HepG2 (cell line): ENCODE measurements at regions not wholly inside any gene's neighbourhood (a gene's known extent, or its start where the extent isn't known, plus 50 kb on each side); places are given as distances from the start of the nearest gene placed in this dataset.
A peak's percentile ranks its signal among the peaks of the same experiment; 100 is the strongest.

ENCODE experiments used
- ATAC-seq: fragments of 200-7000 bp; cut with Tn5 transposase; 3 replicates; pipeline ENCODE4 v1.9.1; 2020; ENCODE audit warnings: mild to moderate bottlenecking, moderate library complexity
- BruUV-seq: library from RNA; stranded (reverse); fragments of 400-500 nt; replicated peaks from 2 replicates; lab custom pipeline; 2021; lab: Mats Ljungman, UMichigan
- CTCF ChIA-PET: fragments of 300-600 bp; formaldehyde crosslinking; extraction: SDS; loops from one replicate; lab custom pipeline; 2021; ENCODE audit warnings: low total read pairs, inconsistent platforms, low intra/inter-chr PET ratio; lab: Yijun Ruan, JAX
- POLR2A ChIA-PET: fragments of 350-600 bp; sonication (Branson Sonifier 250); formaldehyde crosslinking; loops from one replicate; lab custom pipeline; 2020; ENCODE audit warnings: antibody characterized with exemption, inconsistent platforms; lab: Yijun Ruan, JAX
- DNase-seq: peaks from one replicate; pipeline ENCODE4 v3.0.0-alpha.2; 2015; ENCODE audit warnings: low spot score
- FAIRE-seq: peaks from 3 replicates; lab custom pipeline; 2011; peaks lifted over from hg19 to GRCh38; lab: Jason Lieb, UNC
- H2AFZ ChIP-seq: one replicate; pipeline ENCODE4 v1.6.1; 2011; ENCODE audit warnings: low read length, inconsistent platforms
- H3K27ac ChIP-seq: fragments of 300-600 bp; 3 replicates; pipeline ENCODE4 v1.8.0; 2011; ENCODE audit warnings: mixed run types, mild to moderate bottlenecking, mixed read lengths, low read length, inconsistent platforms; ENCODE audit not compliant: insufficient read depth; ENCODE audit errors: extremely low read length
- H3K27me3 ChIP-seq, 2 experiments: fragments of 200-600 bp in 1 of 2; 2 replicates in 1 of 2; 3 replicates in 1 of 2; pipeline versions ENCODE4 v1.6.0 to v1.8.0; 2011; ENCODE audit warnings: low read length in 2 of 2, mild to moderate bottlenecking in 2 of 2, moderate library complexity in 2 of 2, inconsistent platforms in 1 of 2; ENCODE audit not compliant: insufficient read depth in 2 of 2, control insufficient read depth in 1 of 2
- H3K36me3 ChIP-seq, 2 experiments: fragments of 200-600 bp in 1 of 2; replicated peaks in 1 of 2; 2 replicates in 1 of 2; 3 replicates in 1 of 2; pipeline versions ENCODE4 v1.5.1 to v1.8.0; 2011; ENCODE audit warnings: low read length in 2 of 2, inconsistent platforms in 1 of 2; ENCODE audit not compliant: insufficient read depth in 2 of 2, control insufficient read depth in 1 of 2
- H3K4me1 ChIP-seq: 2 replicates; pipeline ENCODE4 v1.5.1; 2012; ENCODE audit warnings: low read length, inconsistent platforms; ENCODE audit not compliant: insufficient read depth
- H3K4me2 ChIP-seq: 2 replicates; pipeline ENCODE4 v1.6.0; 2011; ENCODE audit warnings: low read depth, low read length, inconsistent platforms
- H3K4me3 ChIP-seq, 3 experiments: fragments of 200-600 bp in 1 of 3; sonication (generic), shearing (Covaris generic) in 1 of 3; replicated peaks in 1 of 3; 2 replicates each; pipeline ENCODE4 v1.5.1; 2011 to 2016; ENCODE audit warnings: low read length in 3 of 3, inconsistent platforms in 2 of 3, low read depth in 2 of 3, mild to moderate bottlenecking in 2 of 3, control low read depth in 1 of 3, mixed read lengths in 1 of 3; ENCODE audit not compliant: insufficient read depth in 1 of 3
- H3K79me2 ChIP-seq: one replicate; pipeline ENCODE4 v1.6.1; 2011; ENCODE audit warnings: low read length, inconsistent platforms; ENCODE audit not compliant: insufficient read depth
- H3K9ac ChIP-seq: 2 replicates; pipeline ENCODE4 v1.6.0; 2011; ENCODE audit warnings: mild to moderate bottlenecking, low read depth, low read length, inconsistent platforms; ENCODE audit not compliant: insufficient read depth
- H3K9me3 ChIP-seq: 2 replicates; pipeline ENCODE4 v1.5.1; 2012; ENCODE audit warnings: mild to moderate bottlenecking, low read length
- H4K20me1 ChIP-seq: 2 replicates; pipeline ENCODE4 v1.6.0; 2011; ENCODE audit warnings: inconsistent platforms, mild to moderate bottlenecking, low read length, moderate library complexity; ENCODE audit not compliant: insufficient read depth
- ARID5B ChIP-seq: IDR thresholded peaks from 2 replicates; pipeline ENCODE4 v1.4.0; 2020; ENCODE audit warnings: mild to moderate bottlenecking, missing genetic modification reagents
- JUN ChIP-seq: sonication (generic); formaldehyde crosslinking; IDR thresholded peaks from 2 replicates; pipeline ENCODE4 v1.4.0; 2020; ENCODE audit warnings: mild to moderate bottlenecking, missing genetic modification reagents
- MAFF ChIP-seq: IDR thresholded peaks from 2 replicates; pipeline ENCODE4 v1.6.1; 2011; ENCODE audit warnings: low read depth, low read length, improper control_type of control experiment
- MAFK ChIP-seq, 2 experiments: IDR thresholded peaks in 1 of 2; conservative IDR thresholded peaks in 1 of 2; 2 replicates each; pipeline ENCODE4 v1.6.1; 2011; ENCODE audit warnings: improper control_type of control experiment in 2 of 2, low read length in 2 of 2
- UBTF ChIP-seq: sonication (generic); formaldehyde crosslinking; IDR thresholded peaks from 2 replicates; pipeline ENCODE4 v1.4.0; 2020; ENCODE audit warnings: mild to moderate bottlenecking, missing genetic modification reagents
- ZFP62 ChIP-seq: sonication (generic); formaldehyde crosslinking; IDR thresholded peaks from 2 replicates; pipeline ENCODE4 v1.4.0; 2020; ENCODE audit warnings: missing genetic modification reagents
- ZFP91 ChIP-seq: sonication (generic); formaldehyde crosslinking; IDR thresholded peaks from 2 replicates; pipeline ENCODE4 v1.9.0; 2022; ENCODE audit warnings: missing genetic modification reagents, mild to moderate bottlenecking, borderline replicate concordance
- ZIK1 ChIP-seq: sonication (generic); formaldehyde crosslinking; IDR thresholded peaks from 2 replicates; pipeline ENCODE4 v1.5.0; 2020; ENCODE audit warnings: mild to moderate bottlenecking, low read depth, missing genetic modification reagents, borderline replicate concordance
- ZNF160 ChIP-seq: sonication (generic); formaldehyde crosslinking; IDR thresholded peaks from 2 replicates; pipeline ENCODE4 v1.8.0; 2022; ENCODE audit warnings: mild to moderate bottlenecking, inconsistent platforms, missing genetic modification reagents
- ZNF280D ChIP-seq: sonication (generic); formaldehyde crosslinking; IDR thresholded peaks from 2 replicates; pipeline ENCODE4 v1.5.1; 2020; ENCODE audit warnings: mild to moderate bottlenecking, missing genetic modification reagents
- ZNF614 ChIP-seq: IDR thresholded peaks from 2 replicates; pipeline ENCODE4 v1.6.1; 2018; ENCODE audit warnings: missing biosample characterization, missing genetic modification reagents, inconsistent platforms, borderline replicate concordance
- WGBS: methylation state at CpG from one replicate; pipeline ENCODE4 v1.1.6; 2017; ENCODE audit warnings: low lambda C conversion rate; 5-methylcytosine and 5-hydroxymethylcytosine counted together
- in situ Hi-C: cut with HindIII; loops from 2 replicates; pipeline ENCODE4 v1.10.0; 2017; ENCODE audit warnings: low pct_unique_long_range_greater_than_20kb; ENCODE audit not compliant: extremely low pct_ligation_motif_present
- intact Hi-C: fragments of 100-400 bp; cut with micrococcal nuclease; formaldehyde crosslinking; loops from one replicate; pipeline ENCODE4 v1.10.0; 2022; ENCODE audit not compliant: unreplicated experiment

GRCh38 chr6:90780141-90780540, 193.3 kb upstream of the MAP3K7 start (continued):
- no peak for TF ChIP-seq JUN (CRISPR knock-in tag)
- no peak for TF ChIP-seq ZFP91 (CRISPR knock-in tag)
- TF ChIP-seq ZNF614 (CRISPR knock-in tag): no peak
- TF ChIP-seq ARID5B (CRISPR knock-in tag): no peak

- no peak for FAIRE-seq
- DNase-seq: no peak
- in situ Hi-C loops (no loop called here), intact Hi-C loops (no loop called here)
- Histone ChIP-seq H3K4me3 (no peak overlapping the region), H3K27me3 (no peaks in the 10 kb centered on the region), H3K36me3 (no peaks in the 10 kb centered on the region), H3K9ac (no peak overlapping the region), H3K9me3 (no peaks in the 10 kb centered on the region), H4K20me1 (no peaks in the 10 kb centered on the region), H3K4me1 (no peaks in the 10 kb centered on the region), H3K27ac (no peak overlapping the region), H2AFZ (no peak overlapping the region), H3K79me2 (no peaks in the 10 kb centered on the region), H3K4me2 (no peak overlapping the region)
- CTCF ChIA-PET: no interaction called here
- under 1% methylated on average over 5 of the region's 5 CpGs for WGBS
- ATAC-seq: no peak
- POLR2A ChIA-PET: no interaction called here
- BruUV-seq: no TSS peak
- TF ChIP-seq MAFF (peak; percentile 83), MAFK (conservative IDR thresholded peaks at IDR 0.05 in 1 of 2, IDR thresholded peaks at IDR 0.05 in 1 of 2; ENCODE audit: low read length in 2 of 2) (peak; percentile 69 to 86), ZNF280D (CRISPR knock-in tag) (no peak), UBTF (CRISPR knock-in tag) (no peak), ZIK1 (CRISPR knock-in tag) (no peak), ZNF160 (CRISPR knock-in tag) (no peak), ZFP62 (no peak)
Measured at GRCh38 chr6:90778417-90779203, 191.7 kb upstream of the MAP3K7 start.
